ENCODE measurements at regions not wholly inside any gene's neighbourhood (a gene's known extent, or its start where the extent isn't known, plus 50 kb on each side); places are given as distances from the start of the nearest gene placed in this dataset.
A peak's percentile ranks its signal among the peaks of the same experiment; 100 is the strongest.

DNA sequence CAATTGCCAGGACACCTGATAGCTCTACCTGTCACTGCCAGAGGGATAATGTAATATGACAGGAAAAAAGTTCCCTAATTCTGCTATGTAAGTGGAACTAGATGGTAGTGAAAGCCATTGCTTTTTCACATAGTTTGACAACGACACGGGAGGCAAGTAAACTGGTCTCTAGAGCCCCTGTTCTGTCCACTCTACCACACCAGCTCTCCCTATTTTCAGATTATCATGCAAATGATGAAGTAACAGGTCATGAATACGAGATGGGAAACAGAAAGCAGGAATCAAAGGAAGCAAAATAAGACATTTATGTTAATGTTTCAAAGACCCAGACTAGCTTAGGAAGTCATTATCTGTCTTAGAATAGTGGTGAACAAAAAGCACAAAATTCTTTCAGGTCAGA is 56.2 kb downstream of the TAF11L14 start:
- FAIRE-seq (no peak), DNase-seq (ENCODE audit: low spot score) (no peak)

- DNase-seq (ENCODE audit: low spot score) = no peak
- FAIRE-seq = no peak
Measured at GRCh38 chr5:17691762-17692161, 57.5 kb downstream of the TAF11L14 start.

GRCh38 chr5:17694371-17694770 is 60.1 kb downstream of the TAF11L14 start:
- no peak for DNase-seq (ENCODE audit: low spot score)
- FAIRE-seq = no peak

GRCh38 chr5:17694914-17695313 is 60.7 kb downstream of the TAF11L14 start:
- FAIRE-seq = no peak
- no peak for DNase-seq (ENCODE audit: low spot score)

DNA sequence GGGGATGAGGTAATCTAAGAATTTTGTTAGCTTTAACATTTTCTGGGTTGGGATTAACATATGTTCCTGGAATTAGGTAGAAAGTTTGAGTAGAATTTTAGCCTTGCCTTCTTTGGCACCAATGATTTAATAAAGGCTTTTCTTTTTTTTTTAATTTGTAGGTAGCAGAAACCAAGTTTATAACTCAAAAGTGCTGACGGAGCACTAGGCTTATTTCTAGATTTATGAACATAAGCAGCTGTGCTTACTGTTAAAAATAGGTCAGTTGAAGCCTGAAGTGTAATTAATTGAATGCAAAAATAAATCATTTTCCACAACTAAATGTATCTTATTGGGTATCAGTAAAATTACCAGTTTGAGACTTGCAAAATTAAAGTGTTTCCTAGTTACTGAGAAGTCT is 62.4 kb downstream of the TAF11L14 start:
- DNase-seq (ENCODE audit: low spot score) = no peak
- no peak for FAIRE-seq

DNA sequence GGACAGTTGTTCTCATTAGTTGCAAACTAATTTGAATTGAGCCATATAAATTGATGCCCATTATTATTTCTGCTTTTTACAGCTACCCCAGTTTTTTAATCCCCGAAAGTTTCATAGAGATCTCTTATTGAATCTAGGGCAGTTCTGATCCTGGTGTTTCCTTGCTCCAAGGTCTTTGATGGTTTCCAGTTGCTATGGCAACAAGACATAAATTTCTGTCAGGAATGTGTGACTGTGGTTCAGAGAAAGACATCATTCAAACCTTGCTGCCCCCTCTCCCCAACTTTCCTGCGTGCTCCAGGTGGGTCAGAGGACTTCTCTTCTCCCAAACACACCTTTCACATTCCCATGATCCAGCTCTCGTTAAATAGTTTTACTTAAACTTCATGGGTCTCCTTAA is 63.4 kb downstream of the TAF11L14 start:
- no peak for FAIRE-seq
- DNase-seq (ENCODE audit: low spot score) = no peak

DNA sequence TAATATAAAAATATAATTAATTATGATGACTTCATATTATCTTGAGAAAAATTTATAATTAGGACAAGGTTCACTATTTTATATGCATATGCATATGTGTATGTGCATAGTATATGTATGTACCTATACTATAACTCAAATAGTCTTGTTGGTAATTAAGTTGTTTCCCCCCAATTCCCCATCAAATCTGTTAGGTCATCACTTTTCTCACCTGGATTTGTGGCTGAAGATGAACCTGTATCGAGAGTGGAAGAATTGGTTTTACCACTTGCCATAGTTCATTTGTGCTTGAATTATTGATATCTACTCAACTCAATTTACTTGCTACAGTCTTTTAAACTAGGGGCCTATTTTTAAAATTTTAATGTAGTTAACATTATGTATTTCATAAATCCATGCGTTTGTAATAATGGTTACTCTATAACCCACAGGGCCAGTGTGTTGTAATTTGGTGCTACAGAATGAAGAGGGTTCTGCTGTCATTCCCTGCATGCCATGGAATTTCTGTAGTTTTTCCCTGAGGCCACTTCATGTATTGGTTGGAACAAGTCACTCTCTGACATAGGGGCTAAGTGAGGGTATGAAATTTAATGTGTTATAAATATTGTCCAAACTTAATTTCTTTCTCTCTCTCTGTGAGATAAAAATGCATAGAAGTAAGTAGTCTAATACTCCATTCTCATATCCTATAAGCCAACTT is 74.9 kb downstream of the TAF11L14 start:
- DNase-seq (ENCODE audit: low spot score) (no peak), FAIRE-seq (no peak)

- FAIRE-seq (peak; percentile 97), DNase-seq (ENCODE audit: low spot score) (peak; percentile 10)
Measured at GRCh38 chr5:17713301-17713700, 79.0 kb downstream of the TAF11L14 start.

GRCh38 chr5:17714186-17714585 is 79.9 kb downstream of the TAF11L14 start:
- FAIRE-seq = peak; percentile 93
- no peak for DNase-seq (ENCODE audit: low spot score)

GRCh38 chr5:17719592-17719991 is 85.3 kb downstream of the TAF11L14 start:
- DNase-seq (ENCODE audit: low spot score) (no peak), FAIRE-seq (no peak)

GRCh38 chr5:17720071-17720470 is 85.8 kb downstream of the TAF11L14 start:
- no peak for DNase-seq (ENCODE audit: low spot score)
- FAIRE-seq = no peak

DNA sequence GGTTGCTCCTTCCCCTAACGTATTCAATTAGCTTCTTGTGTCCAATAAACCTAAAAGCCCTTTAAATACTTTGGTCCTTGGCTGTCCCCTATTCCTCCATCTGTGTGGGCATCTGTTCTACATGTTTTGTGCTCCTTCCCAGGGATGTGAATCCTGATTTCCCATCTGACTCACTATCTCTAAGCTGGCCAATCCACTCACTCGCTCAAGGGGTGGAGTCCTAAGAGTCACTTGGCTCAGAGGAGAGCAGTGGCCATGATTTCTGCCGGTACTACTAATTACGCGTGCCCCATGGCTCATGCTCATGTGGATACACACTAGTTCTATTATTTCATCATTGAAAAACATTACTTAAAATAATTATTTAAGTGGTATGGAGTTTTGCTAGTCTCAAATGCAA is 89.6 kb downstream of the TAF11L14 start:
- FAIRE-seq (no peak), DNase-seq (ENCODE audit: low spot score) (no peak)

DNA sequence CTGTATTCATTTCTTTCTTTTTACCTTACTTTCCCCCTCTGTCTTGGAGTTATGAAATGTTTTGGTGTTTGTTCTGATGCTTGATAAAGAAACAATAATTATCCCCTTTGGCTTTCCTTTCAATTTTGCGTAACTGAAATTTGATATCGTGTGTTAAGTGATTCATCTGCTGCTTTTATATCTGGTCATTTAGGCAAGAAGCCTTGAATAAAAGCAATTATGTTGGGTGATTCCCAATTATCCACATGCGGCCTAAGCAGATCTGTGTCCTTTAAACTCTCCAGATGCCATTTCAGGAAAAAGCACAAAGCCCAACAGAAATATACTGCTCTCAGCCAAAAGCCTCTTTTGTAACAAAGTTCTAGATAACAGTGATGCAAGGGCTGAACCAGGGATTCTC is 92.8 kb downstream of the TAF11L14 start:
- DNase-seq (ENCODE audit: low spot score) = no peak
- FAIRE-seq = no peak

GRCh38 chr5:17730421-17730820 is 96.2 kb downstream of the TAF11L14 start:
- no peak for DNase-seq (ENCODE audit: low spot score)
- no peak for FAIRE-seq

DNA sequence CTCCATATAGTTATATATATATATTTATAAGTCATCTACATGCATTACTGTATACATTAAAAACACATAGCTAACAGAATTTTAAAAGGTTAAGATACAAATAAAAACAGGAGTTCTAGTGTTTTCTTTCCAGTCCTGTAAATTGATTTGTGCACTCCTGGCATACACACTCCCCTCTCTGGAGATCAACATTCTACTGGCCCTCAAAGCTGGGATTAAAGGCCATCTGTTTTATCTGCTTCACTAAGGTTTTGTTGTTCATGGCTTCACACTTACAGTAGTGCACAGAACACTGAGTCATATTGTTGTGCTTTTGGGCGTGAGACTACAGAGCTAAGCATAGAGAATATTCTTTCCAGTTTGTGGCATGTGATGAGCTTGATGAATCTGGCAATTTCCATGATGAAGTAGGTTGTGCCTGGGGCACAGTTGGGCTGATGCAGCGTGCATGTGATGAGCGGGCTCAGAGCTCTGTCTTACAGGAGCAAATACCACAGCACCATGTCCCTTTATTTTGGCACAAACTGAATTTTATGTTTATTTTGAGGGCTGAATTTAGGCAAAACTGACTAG is 98.2 kb downstream of the TAF11L14 start:
- DNase-seq (ENCODE audit: low spot score) (no peak), FAIRE-seq (no peak)

GRCh38 chr5:17734011-17734410 is 99.8 kb downstream of the TAF11L14 start:
- FAIRE-seq = no peak
- no peak for DNase-seq (ENCODE audit: low spot score)

GRCh38 chr5:17735761-17736160 is 101.5 kb downstream of the TAF11L14 start:
- FAIRE-seq = no peak
- DNase-seq (ENCODE audit: low spot score) = no peak

DNA sequence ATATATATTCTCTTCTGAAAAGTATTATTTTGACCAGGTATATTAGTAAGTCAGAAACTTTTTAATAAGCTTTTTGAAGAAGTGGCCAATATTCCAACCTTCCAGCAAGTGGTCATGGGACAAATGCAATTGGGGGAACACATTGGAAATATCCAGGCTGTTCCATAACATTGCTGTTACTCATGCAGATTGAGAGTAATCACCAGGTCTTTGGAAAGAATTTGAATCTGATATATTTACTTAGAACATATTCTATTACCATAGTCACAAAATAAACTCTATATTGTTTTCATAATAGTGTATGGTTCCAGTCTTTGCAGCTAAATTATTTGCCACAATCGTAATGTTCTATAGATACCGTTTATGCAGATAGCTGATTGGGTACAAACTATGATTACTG is 102.8 kb downstream of the TAF11L14 start:
- no peak for DNase-seq (ENCODE audit: low spot score)
- no peak for FAIRE-seq

DNA sequence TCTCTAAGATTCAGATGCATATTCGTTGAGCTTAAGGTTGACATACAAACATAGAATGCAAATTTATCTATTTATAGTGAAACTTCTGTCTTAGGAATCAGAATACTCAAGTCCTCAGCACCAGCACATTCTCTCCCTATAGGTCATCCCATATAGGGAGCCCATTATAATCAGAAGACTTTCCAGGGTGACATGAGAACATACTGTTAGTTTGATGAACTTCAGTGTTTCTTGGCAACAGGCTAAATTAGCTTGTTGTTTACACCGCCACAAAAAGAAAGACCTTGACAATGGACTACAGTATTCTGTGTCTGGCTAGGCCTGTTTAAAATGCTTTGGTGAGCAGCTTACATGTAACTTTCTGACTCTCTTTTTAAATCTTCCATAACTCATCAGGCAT is 104.2 kb downstream of the TAF11L14 start:
- DNase-seq (ENCODE audit: low spot score) = no peak
- FAIRE-seq = no peak

GRCh38 chr5:17743580-17744435 is 109.5 kb downstream of the TAF11L14 start:
- FAIRE-seq (no peak), DNase-seq (ENCODE audit: low spot score) (peak; percentile 58)

DNA sequence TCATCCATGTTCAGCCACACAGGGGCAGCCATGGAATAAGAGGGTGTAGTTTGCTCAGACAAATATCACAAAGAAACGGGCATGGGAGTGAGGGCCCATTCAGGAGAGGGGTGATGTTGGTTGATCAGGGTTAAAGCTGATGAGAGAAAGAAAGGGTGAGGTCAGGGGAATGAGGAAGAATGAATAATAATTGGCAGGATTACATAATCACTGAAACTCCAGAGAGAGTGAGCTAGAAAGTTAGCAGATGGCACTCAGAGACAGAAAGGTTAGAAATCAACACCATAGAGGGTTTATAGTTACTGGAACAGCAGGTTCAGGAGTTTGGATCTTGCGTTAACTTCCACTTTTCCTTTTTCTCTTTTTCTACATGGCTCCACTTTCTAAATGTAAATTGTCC is 113.9 kb downstream of the TAF11L14 start:
- FAIRE-seq (peak; percentile 20), DNase-seq (ENCODE audit: low spot score) (no peak)

DNA sequence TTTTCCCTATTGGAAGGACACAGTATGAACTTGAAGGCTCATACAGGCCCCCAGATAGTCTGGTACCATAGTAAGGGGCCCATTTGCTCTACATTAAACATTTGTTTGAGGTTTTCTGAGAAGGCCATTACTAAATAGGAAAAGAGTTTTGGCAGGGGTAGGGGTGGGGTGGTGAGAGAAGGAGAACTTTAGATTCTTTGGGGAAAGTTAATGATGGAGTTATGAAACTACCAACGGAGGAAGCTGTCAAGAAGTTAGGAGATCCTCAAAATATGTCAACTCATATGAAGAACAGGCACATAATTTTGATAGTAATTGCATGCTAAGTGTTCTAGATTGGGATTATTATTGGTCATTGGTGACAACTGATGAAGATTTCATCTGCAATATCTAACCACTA is 114.7 kb downstream of the TAF11L14 start:
- FAIRE-seq = no peak
- DNase-seq (ENCODE audit: low spot score) = no peak
